ENCODE measurements at regions not wholly inside any gene's neighbourhood (a gene's known extent, or its start where the extent isn't known, plus 50 kb on each side); places are given as distances from the start of the nearest gene placed in this dataset.

GRCh38 chr2:180734382-180734781 is 246.0 kb upstream of the UBE2E3 start:
- DNase-seq: no peak

GRCh38 chr2:180733330-180733729 is 247.1 kb upstream of the UBE2E3 start:
- no peak for DNase-seq

GRCh38 chr2:180732337-180732736 is 248.1 kb upstream of the UBE2E3 start:
- DNase-seq: no peak

GRCh38 chr2:180730976-180731375 is 249.4 kb upstream of the UBE2E3 start:
- DNase-seq: no peak

GRCh38 chr2:180728928-180729559 is 251.4 kb upstream of the UBE2E3 start:
- DNase-seq: no peak

GRCh38 chr2:180723712-180724111 is 256.7 kb upstream of the UBE2E3 start:
- DNase-seq: no peak

GRCh38 chr2:180722551-180723239 is 257.7 kb upstream of the UBE2E3 start:
- no peak for DNase-seq

GRCh38 chr2:180720829-180721228 is 259.6 kb upstream of the UBE2E3 start:
- no peak for DNase-seq

GRCh38 chr2:180717588-180717987 is 262.8 kb upstream of the UBE2E3 start:
- DNase-seq: no peak

- DNase-seq: no peak
Observed at GRCh38 chr2:180716186-180717180, 263.9 kb upstream of the UBE2E3 start.

- no peak for DNase-seq
Observed at GRCh38 chr2:180715044-180715443, 265.4 kb upstream of the UBE2E3 start.

GRCh38 chr2:180709392-180710145 is 270.8 kb upstream of the UBE2E3 start:
- DNase-seq: no peak

- DNase-seq: no peak
Observed at GRCh38 chr2:180707884-180708205, 272.6 kb upstream of the UBE2E3 start.

GRCh38 chr2:180707175-180707883 is 273.1 kb upstream of the UBE2E3 start:
- DNase-seq: no peak

GRCh38 chr2:180706694-180707093 is 273.7 kb upstream of the UBE2E3 start:
- no peak for DNase-seq

- DNase-seq: no peak
Observed at GRCh38 chr2:180705551-180705950, 274.9 kb upstream of the UBE2E3 start.

- DNase-seq: no peak
Observed at GRCh38 chr2:180705122-180705521, 275.3 kb upstream of the UBE2E3 start.

- no peak for DNase-seq
Observed at GRCh38 chr2:180699657-180700361, 280.6 kb upstream of the UBE2E3 start.

- no peak for DNase-seq
Observed at GRCh38 chr2:180698668-180699067, 281.7 kb upstream of the UBE2E3 start.

- no peak for DNase-seq
Observed at GRCh38 chr2:180695586-180696401, 284.6 kb upstream of the UBE2E3 start.

Measured in activated CD8-positive, alpha-beta memory T cell treated with anti-CD3 and anti-CD28 coated beads, Interleukin-2, amount 50 U/mL, for 48 hours (primary cell).